Lower leg skin (tissue), 4 donors: ENCODE measurements at regions not wholly inside any gene's neighbourhood (a gene's known extent, or its start where the extent isn't known, plus 50 kb on each side); places are given as distances from the start of the nearest gene placed in this dataset.

Experiments
- DNase-seq, 2 donors: peaks; one replicate each; pipeline ENCODE4 v3.0.0-alpha.2; 2019; ENCODE audit warnings: low spot score in 2 of 2
- H3K4me3 ChIP-seq: fragments of 200-600 bp; sonication (generic); 2 replicates; pipeline ENCODE4 v1.5.1; 2017; ENCODE audit warnings: mild to moderate bottlenecking, low read depth; ENCODE audit not compliant: poor library complexity, severe bottlenecking
- CTCF ChIP-seq, 3 donors: fragments of 450-650 bp; IDR thresholded peaks; one replicate each; pipeline ENCODE4 v1.5.1; 2016; ENCODE audit warnings: antibody characterized with exemption in 3 of 3, mild to moderate bottlenecking in 3 of 3, moderate library complexity in 2 of 3
- POLR2A ChIP-seq, 2 donors: fragments of 450-650 bp; IDR thresholded peaks; one replicate each; pipeline ENCODE4 v1.6.1; 2016 to 2017; ENCODE audit warnings: antibody characterized with exemption in 2 of 2, mild to moderate bottlenecking in 1 of 2, moderate library complexity in 1 of 2
- WGBS, 2 donors: methylation state at CpG; one replicate each; pipeline ENCODE4 v1.1.5; 2018; 5-methylcytosine and 5-hydroxymethylcytosine counted together
- intact Hi-C: fragments of 100-400 bp; cut with DNase I; formaldehyde crosslinking; loops from one replicate; pipeline ENCODE4 v1.15.0; 2023; ENCODE audit warnings: low total_unique reads

GRCh38 chr1:193590102-193590501 is 403.7 kb upstream of the B3GALT2 start:
- TF ChIP-seq CTCF (IDR thresholded peaks at IDR 0.05) (no peak), POLR2A (IDR thresholded peaks at IDR 0.05) (no peak)
- intact Hi-C loops = no loop called here

GRCh38 chr1:193589597-193590040 is 403.2 kb upstream of the B3GALT2 start:
- DNase-seq = peak in 1 of 2 donors; percentile 32

More at GRCh38 chr1:193590102-193590501, 403.7 kb upstream of the B3GALT2 start:
- no peak for DNase-seq
- no peak overlapping the region for H3K4me3 ChIP-seq

GRCh38 chr1:193588311-193589082 is 402.1 kb upstream of the B3GALT2 start:
- 74% methylated on average over 8 of the region's 8 CpGs for WGBS, 2 donors
- intact Hi-C loops = no loop called here
- H3K4me3 ChIP-seq = no peak overlapping the region
- TF ChIP-seq POLR2A (IDR thresholded peaks at IDR 0.05) (no peak), CTCF (IDR thresholded peaks at IDR 0.05) (no peak)
- DNase-seq = no peak

More at GRCh38 chr1:193589597-193590040, 403.2 kb upstream of the B3GALT2 start:
- no peak for TF ChIP-seq POLR2A (IDR thresholded peaks at IDR 0.05)
- TF ChIP-seq CTCF (IDR thresholded peaks at IDR 0.05) = no peak
- 11 to 23% methylated on average over 3 of the region's 3 CpGs for WGBS, 2 donors
- intact Hi-C loops = no loop called here
- H3K4me3 ChIP-seq = no peak overlapping the region

GRCh38 chr1:193584731-193585239 is 398.4 kb upstream of the B3GALT2 start:
- TF ChIP-seq CTCF (IDR thresholded peaks at IDR 0.05) = no peak
- no peak for TF ChIP-seq POLR2A (IDR thresholded peaks at IDR 0.05)
- intact Hi-C loops = no loop called here
- DNase-seq = no peak
- WGBS, 2 donors = 85 to 90% methylated on average over 2 of the region's 2 CpGs
- no peak overlapping the region for H3K4me3 ChIP-seq

- 67 to 76% methylated on average over 3 of the region's 3 CpGs for WGBS, 2 donors
- no peak for DNase-seq
- TF ChIP-seq POLR2A (IDR thresholded peaks at IDR 0.05) (no peak), CTCF (IDR thresholded peaks at IDR 0.05) (no peak)
- no peak overlapping the region for H3K4me3 ChIP-seq
- intact Hi-C loops = no loop called here
Measured at GRCh38 chr1:193581341-193581740, 394.9 kb upstream of the B3GALT2 start.
